Esophagus muscularis mucosa (tissue), 3 donors: ENCODE measurements at regions not wholly inside any gene's neighbourhood (a gene's known extent, or its start where the extent isn't known, plus 50 kb on each side); places are given as distances from the start of the nearest gene placed in this dataset.

Experiments
- CTCF ChIP-seq, 3 experiments: fragments of 200-600 bp in 2 of 3; fragments of 450-650 bp in 1 of 3; sonication (generic) in 2 of 3; IDR thresholded peaks; one replicate each; pipeline ENCODE4 v1.5.1; 2017 to 2019; ENCODE audit warnings: antibody characterized with exemption in 3 of 3, mild to moderate bottlenecking in 2 of 3, moderate library complexity in 1 of 3
- POLR2A ChIP-seq: fragments of 450-650 bp; IDR thresholded peaks from one replicate; pipeline ENCODE4 v1.6.1; 2017; ENCODE audit warnings: antibody characterized with exemption, moderate library complexity, mild to moderate bottlenecking, low read depth
- POLR2AphosphoS5 ChIP-seq, 2 donors: sonication (generic); formaldehyde crosslinking; IDR thresholded peaks; one replicate each; pipeline ENCODE4 v1.6.1; 2017; ENCODE audit warnings: antibody characterized with exemption in 2 of 2

GRCh38 chr9:126183266-126183665 lies 143.4 kb upstream of the MVB12B start:
- no peak for TF ChIP-seq POLR2A
- TF ChIP-seq CTCF (IDR thresholded peaks at IDR 0.05) = no peak
- TF ChIP-seq POLR2AphosphoS5 (IDR thresholded peaks at IDR 0.05) = no peak
